ENCODE measurements at regions not wholly inside any gene's neighbourhood (a gene's known extent, or its start where the extent isn't known, plus 50 kb on each side); places are given as distances from the start of the nearest gene placed in this dataset.

- H3K9ac ChIP-seq (replicated peaks; ENCODE audit: extremely low read depth, insufficient read depth, low read length): no peak overlapping the region
- H3K36me3 ChIP-seq (ENCODE audit: control insufficient read depth in 2 of 2, extremely low read depth in 1 of 2, insufficient read depth in 2 of 2, low read length in 2 of 2): no peaks in the 10 kb centered on the region
- no peak for DNase-seq (ENCODE audit: low read depth, low spot score)
- H3K27me3 ChIP-seq (ENCODE audit: control insufficient read depth in 2 of 2, insufficient read depth in 2 of 2, low read length in 2 of 2): peaks cover 5 to 15% of the 10 kb centered on the region in 2 experiments
- H3K27ac ChIP-seq (ENCODE audit: insufficient read depth, low read depth, low read length): no peak overlapping the region
- no peak for FAIRE-seq
- H3K4me1 ChIP-seq (ENCODE audit: control insufficient read depth, extremely low read depth, insufficient read depth, low read length): peaks cover 9% of the 10 kb centered on the region
- H3K4me2 ChIP-seq (ENCODE audit: insufficient read depth, low read length): no peak overlapping the region
- intact Hi-C loops (cut with micrococcal nuclease): no loop called here
- ChIA-PET POLR2A (no interaction called here), CTCF (interaction anchor here (1.4 kb wide), 1 partner anchor 42 kb away, joined by 3 read pairs; no protein-coding TSS in a partner anchor)
- no peaks in the 10 kb centered on the region for H4K20me1 ChIP-seq (replicated peaks; ENCODE audit: control insufficient read depth, extremely low read depth, insufficient read depth, low read length)
- dilution Hi-C loops (cut with MboI; ENCODE audit: extremely low pct_ligation_motif_present, low sequenced_read_pairs): no loop called here
- H3K79me2 ChIP-seq (ENCODE audit: control insufficient read depth, insufficient read depth, low read length): no peaks in the 10 kb centered on the region
- BruUV-seq (replicated peaks): no TSS peak
- H3K9me3 ChIP-seq (replicated peaks; ENCODE audit: control insufficient read depth, insufficient read depth, low read length): no peaks in the 10 kb centered on the region
- no peak overlapping the region for H3K4me3 ChIP-seq (replicated peaks in 1 of 3; ENCODE audit: insufficient read depth in 1 of 3, low read depth in 1 of 3, low read length in 3 of 3)
- TF ChIP-seq JUN (IDR thresholded peaks at IDR 0.05; ENCODE audit: borderline replicate concordance, insufficient read depth, insufficient read length, low read depth) (no peak), POLR2A (IDR thresholded peaks at IDR 0.05; ENCODE audit: low read depth, low read length) (no peak), MAX (IDR thresholded peaks at IDR 0.05; ENCODE audit: insufficient read depth, insufficient read length) (no peak), GATA2 (IDR thresholded peaks at IDR 0.05; ENCODE audit: insufficient read depth, insufficient read length, low read depth, low read length) (no peak), MYC (IDR thresholded peaks at IDR 0.05; ENCODE audit: low read depth, low read length) (no peak), CTCF (IDR thresholded peaks at IDR 0.05; ENCODE audit: extremely low read depth in 1 of 2, insufficient read depth in 1 of 2, low read depth in 1 of 2, low read length in 2 of 2) (no peak), POLR2AphosphoS5 (IDR thresholded peaks at IDR 0.05; ENCODE audit: insufficient read depth, low read depth, low read length) (no peak), EZH2 (IDR thresholded peaks at IDR 0.05; ENCODE audit: borderline replicate concordance, low read depth, low read length, severe bottlenecking) (no peak), FOS (IDR thresholded peaks at IDR 0.05; ENCODE audit: borderline replicate concordance, insufficient read depth, low read length) (no peak)
- no peak overlapping the region for H2AFZ ChIP-seq (ENCODE audit: low read depth, low read length)
- no peaks in the 10 kb centered on the region for H3K9me1 ChIP-seq (replicated peaks; ENCODE audit: control insufficient read depth, extremely low read depth, insufficient read depth, low read length)
Observed at GRCh38 chr9:129253803-129254381, 75.8 kb upstream of the IER5L start.

All from endothelial cell of umbilical vein (primary cell).